ENCODE measurements at regions not wholly inside any gene's neighbourhood (a gene's known extent, or its start where the extent isn't known, plus 50 kb on each side); places are given as distances from the start of the nearest gene placed in this dataset.

DNA sequence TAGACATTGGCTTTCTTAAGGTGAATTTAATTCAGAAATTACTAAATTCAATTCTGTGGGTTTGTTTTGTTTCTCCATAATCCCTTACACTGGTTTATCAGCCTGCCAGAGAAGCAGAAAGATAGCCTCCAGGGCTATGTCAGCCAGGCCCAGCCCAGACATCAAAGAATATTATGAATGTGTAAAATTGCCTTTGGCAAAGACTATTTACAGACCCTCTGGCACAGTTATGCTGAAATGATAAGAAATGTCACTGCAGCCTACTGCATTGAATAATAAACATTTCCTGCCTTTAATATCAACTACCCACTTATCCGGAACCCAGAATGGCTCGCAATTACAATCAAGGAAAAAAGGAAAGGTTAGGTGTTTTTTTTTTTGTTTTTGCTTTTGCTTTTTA is 562.5 kb upstream of the LRRC4C start:
- Histone ChIP-seq H3K27me3 (no peaks in the 10 kb centered on the region), H3K4me3 (no peak overlapping the region), H3K4me1 (no peaks in the 10 kb centered on the region), H3K27ac (no peak overlapping the region), H3K36me3 (replicated peaks in 1 of 2; ENCODE audit: insufficient read depth in 1 of 2, low read depth in 2 of 2) (no peaks in the 10 kb centered on the region), H3K9me3 (no peaks in the 10 kb centered on the region)
- 52 to 54% methylated on average over 2 of the region's 2 CpGs for WGBS, 2 donors
- TF ChIP-seq POLR2A (IDR thresholded peaks at IDR 0.05), result no peak
- TF ChIP-seq, protein P1, sequence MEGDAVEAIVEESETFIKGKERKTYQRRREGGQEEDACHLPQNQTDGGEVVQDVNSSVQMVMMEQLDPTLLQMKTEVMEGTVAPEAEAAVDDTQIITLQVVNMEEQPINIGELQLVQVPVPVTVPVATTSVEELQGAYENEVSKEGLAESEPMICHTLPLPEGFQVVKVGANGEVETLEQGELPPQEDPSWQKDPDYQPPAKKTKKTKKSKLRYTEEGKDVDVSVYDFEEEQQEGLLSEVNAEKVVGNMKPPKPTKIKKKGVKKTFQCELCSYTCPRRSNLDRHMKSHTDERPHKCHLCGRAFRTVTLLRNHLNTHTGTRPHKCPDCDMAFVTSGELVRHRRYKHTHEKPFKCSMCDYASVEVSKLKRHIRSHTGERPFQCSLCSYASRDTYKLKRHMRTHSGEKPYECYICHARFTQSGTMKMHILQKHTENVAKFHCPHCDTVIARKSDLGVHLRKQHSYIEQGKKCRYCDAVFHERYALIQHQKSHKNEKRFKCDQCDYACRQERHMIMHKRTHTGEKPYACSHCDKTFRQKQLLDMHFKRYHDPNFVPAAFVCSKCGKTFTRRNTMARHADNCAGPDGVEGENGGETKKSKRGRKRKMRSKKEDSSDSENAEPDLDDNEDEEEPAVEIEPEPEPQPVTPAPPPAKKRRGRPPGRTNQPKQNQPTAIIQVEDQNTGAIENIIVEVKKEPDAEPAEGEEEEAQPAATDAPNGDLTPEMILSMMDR (IDR thresholded peaks at IDR 0.05), result no peak
- DNase-seq, result no peak
- no peak for ATAC-seq
- intact Hi-C loops (cut with DNase I), result no loop called here

DNA sequence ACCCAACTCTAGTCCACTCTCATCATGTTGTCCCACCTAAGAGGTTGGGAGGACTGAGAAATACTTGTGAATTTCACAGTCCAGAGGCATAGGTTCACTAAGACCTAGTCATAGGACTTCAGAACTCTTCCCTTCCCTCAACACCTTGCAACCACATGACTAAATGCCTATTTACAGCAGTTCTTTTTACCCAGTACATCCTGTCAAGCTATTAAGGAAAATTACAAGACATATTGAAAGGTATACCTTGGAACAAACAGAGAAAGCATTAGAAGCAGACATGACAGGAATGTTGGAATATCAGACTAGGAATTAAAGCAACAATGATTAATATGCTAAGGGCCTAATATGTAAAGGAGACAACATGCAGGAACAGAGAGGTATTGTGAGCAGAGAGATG is 563.8 kb upstream of the LRRC4C start:
- Histone ChIP-seq H3K4me1 (no peaks in the 10 kb centered on the region), H3K4me3 (no peak overlapping the region), H3K27me3 (no peaks in the 10 kb centered on the region), H3K27ac (no peak overlapping the region), H3K36me3 (replicated peaks in 1 of 2; ENCODE audit: insufficient read depth in 1 of 2, low read depth in 2 of 2) (no peaks in the 10 kb centered on the region), H3K9me3 (no peaks in the 10 kb centered on the region)
- TF ChIP-seq, protein P1 (IDR thresholded peaks at IDR 0.05), result no peak
- TF ChIP-seq POLR2A (IDR thresholded peaks at IDR 0.05), result no peak
- DNase-seq (no peak), ATAC-seq (no peak)
- intact Hi-C loops (cut with DNase I), result no loop called here

DNA sequence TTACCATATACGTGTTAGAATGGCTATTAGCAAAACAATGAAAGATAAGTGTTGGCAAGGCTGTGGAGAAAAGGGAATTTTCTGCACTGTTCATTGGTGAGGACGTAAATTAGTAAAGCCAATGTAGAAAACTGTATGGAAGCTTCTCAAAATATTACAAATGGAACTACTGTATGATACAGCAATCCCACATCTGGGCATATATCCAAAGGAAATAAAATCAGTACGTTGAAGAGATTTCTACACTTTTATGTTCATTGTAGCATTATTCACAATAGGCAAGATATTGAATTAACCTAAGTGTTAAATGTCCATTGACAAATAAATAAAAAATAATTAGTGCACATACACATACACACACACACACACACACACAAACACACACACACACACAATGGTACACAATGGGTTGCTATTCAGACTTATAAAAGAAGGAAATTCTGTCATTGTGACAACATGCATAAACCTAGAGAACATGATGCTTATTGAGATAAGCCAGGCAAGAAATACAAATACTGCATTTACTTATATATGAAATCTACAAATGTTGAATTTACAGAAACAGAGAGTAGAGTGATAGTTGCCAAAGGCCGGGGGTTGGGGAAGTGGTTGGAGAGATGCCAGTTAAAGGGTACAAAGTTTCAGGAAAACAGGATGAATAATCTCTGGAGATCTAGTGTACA is 565.8 kb upstream of the LRRC4C start:
- H3K36me3 ChIP-seq (replicated peaks in 1 of 2; ENCODE audit: insufficient read depth in 1 of 2, low read depth in 2 of 2), result no peaks in the 10 kb centered on the region
- no peak overlapping the region for H3K4me3 ChIP-seq
- intact Hi-C loops (cut with DNase I), result no loop called here
- ATAC-seq (no peak), DNase-seq (no peak)
- WGBS, 2 donors, result 41 to 54% methylated on average over 4 of the region's 4 CpGs
- no peaks in the 10 kb centered on the region for H3K27me3 ChIP-seq
- no peak overlapping the region for H3K27ac ChIP-seq
- no peak for TF ChIP-seq POLR2A (IDR thresholded peaks at IDR 0.05)
- TF ChIP-seq, protein P1 (IDR thresholded peaks at IDR 0.05), result no peak
- no peaks in the 10 kb centered on the region for H3K9me3 ChIP-seq
- H3K4me1 ChIP-seq, result no peaks in the 10 kb centered on the region

DNA sequence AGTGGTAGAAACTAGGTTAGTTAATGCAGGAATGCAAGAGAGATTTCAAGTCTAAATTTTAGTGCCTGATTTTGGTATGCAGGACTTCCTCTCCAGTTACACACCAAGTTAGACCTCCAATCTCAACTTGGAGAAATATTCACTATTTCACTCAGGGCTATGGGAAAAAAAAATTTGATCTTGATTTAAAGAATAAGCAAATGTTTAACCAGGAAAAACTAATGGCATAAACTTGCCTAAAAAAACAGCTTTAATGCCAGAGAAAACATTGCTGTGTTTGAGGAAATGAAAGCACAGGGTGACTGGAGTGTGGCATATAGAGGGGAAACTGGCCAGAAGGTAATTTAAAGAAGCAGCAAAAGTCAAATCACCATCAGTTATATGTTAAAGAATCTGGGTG is 575.4 kb upstream of the LRRC4C start:
- intact Hi-C loops (cut with DNase I), result no loop called here
- H3K4me1 ChIP-seq, result no peaks in the 10 kb centered on the region
- H3K27me3 ChIP-seq, result no peaks in the 10 kb centered on the region
- H3K27ac ChIP-seq, result no peak overlapping the region
- H3K4me3 ChIP-seq, result no peak overlapping the region
- ATAC-seq (no peak), DNase-seq (no peak)
- no peaks in the 10 kb centered on the region for H3K9me3 ChIP-seq
- TF ChIP-seq, protein P1 (IDR thresholded peaks at IDR 0.05), result no peak
- TF ChIP-seq POLR2A (IDR thresholded peaks at IDR 0.05), result no peak
- no peaks in the 10 kb centered on the region for H3K36me3 ChIP-seq (replicated peaks in 1 of 2; ENCODE audit: insufficient read depth in 1 of 2, low read depth in 2 of 2)

DNA sequence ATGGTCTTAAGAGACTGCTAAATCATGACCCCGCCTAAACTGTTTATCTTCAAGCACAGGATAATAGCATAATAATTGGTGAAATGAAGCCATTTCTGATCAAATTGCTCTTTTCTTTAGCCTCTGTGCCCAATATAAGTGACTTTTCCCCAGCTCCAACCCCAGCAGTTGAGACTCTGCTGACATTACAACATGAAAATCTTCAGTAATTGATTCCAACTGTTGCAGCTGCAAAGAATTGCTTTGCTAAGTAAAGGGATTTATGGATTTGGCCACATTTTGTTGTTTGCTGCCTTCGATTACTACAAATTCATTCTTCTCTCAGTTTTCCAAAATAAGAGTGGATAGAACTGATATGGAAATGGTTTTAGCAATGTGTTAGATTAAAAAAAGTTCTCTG is 576.7 kb upstream of the LRRC4C start:
- no peak overlapping the region for H3K27ac ChIP-seq
- intact Hi-C loops (cut with DNase I), result no loop called here
- no peak overlapping the region for H3K4me3 ChIP-seq
- no peaks in the 10 kb centered on the region for H3K9me3 ChIP-seq
- H3K4me1 ChIP-seq, result no peaks in the 10 kb centered on the region
- no peaks in the 10 kb centered on the region for H3K36me3 ChIP-seq (replicated peaks in 1 of 2; ENCODE audit: insufficient read depth in 1 of 2, low read depth in 2 of 2)
- DNase-seq (no peak), ATAC-seq (no peak)
- H3K27me3 ChIP-seq, result no peaks in the 10 kb centered on the region
- 55 to 62% methylated on average over 2 of the region's 2 CpGs for WGBS, 2 donors
- TF ChIP-seq POLR2A (IDR thresholded peaks at IDR 0.05), result no peak
- TF ChIP-seq, protein P1 (IDR thresholded peaks at IDR 0.05), result no peak
